LHCN-M2 (cell line): ENCODE measurements at regions not wholly inside any gene's neighbourhood (a gene's known extent, or its start where the extent isn't known, plus 50 kb on each side); places are given as distances from the start of the nearest gene placed in this dataset.

Experiments
- DNase-seq: peaks from one replicate; pipeline ENCODE4 v3.0.0-alpha.2; 2012; ENCODE audit warnings: low read depth

DNA sequence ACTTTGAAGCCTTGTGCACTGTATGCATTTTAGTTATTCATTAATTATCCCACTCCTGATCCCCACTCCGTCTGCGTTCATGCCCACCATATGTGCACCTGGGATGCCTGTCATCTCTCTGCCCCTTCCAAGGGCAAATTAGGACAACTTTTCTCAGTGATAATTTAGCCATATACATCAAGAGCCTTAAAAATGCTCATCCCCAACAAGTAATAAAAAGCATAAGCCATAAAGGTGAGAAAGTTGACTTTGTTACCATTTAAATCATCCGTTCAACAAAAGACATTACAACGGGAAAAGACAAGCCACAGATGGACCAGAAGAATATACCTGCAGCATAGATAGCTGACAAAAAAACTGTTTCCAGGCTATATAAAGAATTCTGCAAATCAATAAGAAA is 131.4 kb upstream of the LINGO1 start:
- DNase-seq = no peak

DNA sequence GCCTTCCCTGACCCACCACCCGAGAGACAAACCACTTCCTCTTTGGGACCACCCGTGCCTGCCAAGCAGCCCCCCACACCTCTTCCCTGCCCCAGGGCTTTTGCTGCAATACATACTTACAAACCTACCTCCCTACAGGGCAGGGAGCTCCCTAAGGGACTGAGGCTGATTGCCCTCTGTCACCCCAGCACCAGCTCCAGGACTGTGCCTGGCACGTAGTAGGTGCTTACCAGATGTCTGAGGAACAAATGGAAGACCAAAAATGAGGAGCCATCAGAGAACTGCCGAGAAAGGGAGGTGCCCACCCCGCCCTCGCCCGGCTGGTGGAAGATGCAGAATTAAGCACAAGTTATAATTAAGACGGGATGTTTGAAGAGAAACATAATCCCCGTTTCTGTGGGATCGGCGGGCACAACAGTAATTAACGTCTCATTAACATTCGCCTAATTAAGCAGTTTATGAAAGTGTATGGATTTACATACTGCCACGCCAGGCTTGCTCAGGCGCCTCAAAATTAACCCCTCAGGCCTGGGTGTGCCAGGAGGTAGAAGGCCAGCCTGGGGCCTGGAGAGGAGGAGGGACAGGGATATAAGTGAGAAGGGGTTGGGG is 130.1 kb upstream of the LINGO1 start:
- no peak for DNase-seq

DNA sequence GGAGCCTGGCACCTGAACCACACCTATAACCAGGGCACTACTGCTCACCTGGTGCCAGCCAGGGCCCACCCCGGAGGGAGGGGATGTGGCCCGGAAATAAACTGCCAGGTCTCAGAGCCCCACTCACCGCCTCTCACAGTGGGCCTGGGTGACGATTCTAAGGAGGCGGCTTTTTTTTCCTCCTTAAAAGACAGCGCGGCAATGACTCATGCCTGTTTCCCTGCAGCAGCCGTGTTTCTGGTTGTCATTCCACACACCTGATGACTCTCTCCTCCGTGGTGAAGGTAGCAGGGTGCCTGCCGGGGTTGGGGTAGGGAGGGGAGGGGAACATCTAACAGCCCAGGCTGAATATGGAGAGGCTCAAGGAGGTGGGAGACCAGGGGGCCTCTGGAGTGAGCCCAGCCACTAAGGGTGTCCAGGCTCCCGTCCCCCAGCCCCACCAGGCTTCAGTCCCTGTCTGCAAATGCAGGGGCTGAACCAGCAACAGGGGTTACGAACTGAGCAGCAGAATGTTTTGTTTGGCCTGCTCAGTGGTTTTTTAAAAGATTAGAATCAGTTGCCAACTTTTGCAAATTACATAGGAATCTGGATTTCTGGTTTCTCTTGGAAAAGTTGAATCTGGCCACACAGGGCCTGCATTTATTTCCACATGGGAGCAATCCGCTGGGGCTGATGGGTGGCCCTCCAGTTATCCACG is 127.3 kb upstream of the LINGO1 start:
- no peak for DNase-seq

DNA sequence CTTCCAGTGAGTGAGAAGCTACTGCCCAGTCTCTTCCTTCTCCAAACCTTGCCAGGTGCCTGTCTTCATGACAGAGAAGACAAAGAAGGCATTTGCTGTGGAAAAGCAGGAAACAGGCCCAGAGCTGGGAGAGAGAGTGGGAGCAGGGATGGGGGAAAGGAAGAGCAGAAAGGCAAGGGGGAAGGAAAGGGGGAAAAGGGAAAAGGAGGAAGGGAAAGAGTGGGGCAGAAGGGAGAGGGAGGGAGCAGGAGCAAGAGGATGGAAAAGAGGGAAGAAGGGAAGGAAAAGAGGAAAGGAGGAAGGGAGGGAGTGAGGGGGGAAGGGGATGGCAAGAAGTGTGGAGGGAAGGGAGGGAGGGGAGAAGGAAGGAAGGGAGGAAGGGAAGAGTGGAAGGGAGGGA is 121.2 kb upstream of the LINGO1 start:
- DNase-seq = no peak

DNA sequence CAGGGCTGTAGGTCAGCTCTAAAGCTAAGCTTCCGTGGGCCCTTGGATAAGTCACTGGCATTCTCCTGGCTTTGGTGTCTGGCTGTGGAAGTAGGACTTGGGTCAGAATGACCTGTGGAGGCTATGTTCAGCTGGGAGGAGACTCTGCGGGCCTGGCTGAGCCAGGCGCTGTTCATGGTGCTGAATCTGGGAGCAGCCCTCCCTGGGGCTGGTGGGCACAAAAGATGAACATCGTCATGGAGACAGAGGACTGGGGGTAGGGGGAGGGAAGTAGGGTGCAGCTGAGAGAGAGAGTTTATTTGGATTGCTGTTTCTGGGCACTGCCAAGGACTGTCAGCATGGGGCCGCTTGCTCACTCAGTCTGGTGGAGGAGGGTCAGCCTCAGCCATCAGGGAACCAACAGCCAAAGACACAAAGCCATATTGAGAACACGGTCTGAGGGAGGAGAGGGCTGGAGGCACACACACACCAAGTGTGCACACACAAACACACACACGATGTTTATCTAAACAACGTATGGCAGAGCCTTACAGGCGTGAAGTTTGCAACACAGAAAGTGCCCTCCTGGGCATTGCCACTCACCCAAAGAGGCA is 120.7 kb upstream of the LINGO1 start:
- peak; percentile 8 for DNase-seq

DNA sequence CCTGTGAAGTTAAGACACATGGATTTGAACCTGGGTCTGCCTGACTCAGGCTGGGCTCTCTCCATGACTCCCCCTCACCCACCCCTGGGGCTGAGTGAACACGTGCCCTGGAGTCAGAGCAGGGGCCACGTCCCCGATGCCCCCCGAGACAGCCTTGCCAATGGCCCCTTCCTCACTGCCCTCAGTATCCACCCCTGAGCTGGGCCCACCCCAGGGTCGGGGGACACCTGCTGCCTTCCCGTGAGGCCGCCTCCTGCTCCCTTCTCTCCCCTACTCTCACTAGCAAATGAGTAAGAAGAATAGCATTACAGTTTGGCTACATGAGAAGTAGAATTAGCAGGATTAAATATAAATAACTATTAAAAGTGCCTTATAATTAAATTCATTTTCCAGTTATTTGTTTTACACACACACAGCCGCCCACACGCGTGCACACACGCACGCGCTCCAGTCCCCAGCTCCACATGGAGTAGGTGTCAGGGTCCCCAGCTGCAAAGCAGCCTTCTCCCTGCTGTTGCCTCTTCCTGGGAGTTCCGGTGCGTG is 117.4 kb upstream of the LINGO1 start:
- no peak for DNase-seq

DNA sequence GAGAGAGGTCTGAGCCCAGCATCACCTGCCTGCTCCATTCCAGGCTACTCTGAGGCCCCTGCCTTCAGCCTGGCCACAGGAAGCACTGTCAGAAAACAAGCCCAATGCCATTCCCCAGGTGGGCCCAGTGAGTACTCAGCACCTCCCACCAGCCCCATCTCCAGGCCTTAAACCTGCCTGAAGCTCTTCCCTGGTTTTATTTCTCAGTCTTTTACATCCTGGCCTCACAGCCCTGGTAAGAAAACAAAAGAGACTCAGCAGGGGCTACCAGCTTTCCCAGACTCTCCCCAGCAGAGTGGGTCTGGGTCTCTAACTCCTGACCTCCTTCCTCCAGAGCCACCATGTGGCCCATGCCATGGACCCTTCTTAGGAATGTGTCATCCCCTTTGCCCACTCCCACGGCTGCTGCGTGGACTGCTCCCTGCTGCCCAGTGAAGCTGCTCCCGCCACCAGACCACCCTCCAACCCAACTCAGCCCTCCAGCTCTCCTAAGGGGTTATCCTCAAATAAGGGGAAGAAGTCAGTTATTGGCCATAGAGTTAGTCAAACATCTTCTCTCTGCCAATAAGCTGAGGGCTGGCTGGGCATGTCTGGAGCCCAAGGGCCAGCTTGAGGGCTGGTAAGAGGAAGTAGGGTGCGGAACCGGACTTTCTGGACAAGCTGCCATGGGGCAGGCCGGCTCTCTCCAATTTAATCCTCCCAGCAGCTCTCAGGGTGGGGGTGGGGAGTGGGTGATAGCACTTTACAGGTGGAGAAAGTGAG is 116.7 kb upstream of the LINGO1 start:
- DNase-seq = no peak

DNA sequence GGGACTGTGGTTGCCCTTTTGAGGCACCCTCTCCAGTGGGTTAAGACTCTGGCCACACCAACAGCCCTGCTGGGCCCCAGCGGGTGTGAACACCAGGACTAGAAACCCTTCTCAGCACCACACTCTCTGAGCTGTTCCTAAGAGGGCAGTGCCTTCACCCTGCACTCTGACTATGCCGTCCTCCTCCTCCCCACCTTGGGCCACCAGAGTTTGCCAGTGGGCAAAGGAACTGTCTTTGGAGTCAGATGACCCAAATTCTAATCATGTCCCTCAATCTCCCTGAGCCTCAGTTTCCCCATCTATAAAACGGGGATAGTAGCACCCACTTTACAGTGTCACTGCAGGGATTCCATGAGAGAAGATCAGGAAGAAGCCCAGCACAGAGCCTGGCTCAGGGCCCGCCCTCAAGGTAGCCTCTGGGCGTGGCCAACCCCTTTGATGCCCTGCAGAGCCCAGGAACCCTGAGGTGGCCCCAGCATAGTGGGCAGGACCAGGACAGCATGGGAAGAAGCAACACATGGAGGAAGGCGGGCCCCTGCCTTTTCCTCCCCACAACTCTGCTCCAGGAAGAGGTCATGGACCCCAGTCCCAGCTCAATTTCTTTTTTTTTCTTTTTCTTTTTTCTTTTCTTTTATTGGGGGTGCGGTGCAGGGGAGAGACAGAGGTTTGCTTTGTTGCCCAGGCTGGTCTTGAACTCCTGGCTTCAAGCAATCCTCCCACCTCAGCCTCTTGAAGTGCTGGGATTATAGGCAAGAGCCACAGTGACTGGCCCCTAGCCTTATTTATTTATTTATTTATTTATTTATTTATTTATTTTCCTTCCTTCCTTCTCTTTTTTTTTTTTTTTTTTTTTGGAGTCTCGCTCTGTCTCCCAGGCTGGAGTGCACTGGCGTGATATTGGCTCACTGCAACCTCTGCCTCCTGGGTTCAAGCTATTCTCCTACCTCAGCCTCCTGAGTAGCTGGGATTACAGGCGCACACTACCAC is 115.7 kb upstream of the LINGO1 start:
- no peak for DNase-seq

DNA sequence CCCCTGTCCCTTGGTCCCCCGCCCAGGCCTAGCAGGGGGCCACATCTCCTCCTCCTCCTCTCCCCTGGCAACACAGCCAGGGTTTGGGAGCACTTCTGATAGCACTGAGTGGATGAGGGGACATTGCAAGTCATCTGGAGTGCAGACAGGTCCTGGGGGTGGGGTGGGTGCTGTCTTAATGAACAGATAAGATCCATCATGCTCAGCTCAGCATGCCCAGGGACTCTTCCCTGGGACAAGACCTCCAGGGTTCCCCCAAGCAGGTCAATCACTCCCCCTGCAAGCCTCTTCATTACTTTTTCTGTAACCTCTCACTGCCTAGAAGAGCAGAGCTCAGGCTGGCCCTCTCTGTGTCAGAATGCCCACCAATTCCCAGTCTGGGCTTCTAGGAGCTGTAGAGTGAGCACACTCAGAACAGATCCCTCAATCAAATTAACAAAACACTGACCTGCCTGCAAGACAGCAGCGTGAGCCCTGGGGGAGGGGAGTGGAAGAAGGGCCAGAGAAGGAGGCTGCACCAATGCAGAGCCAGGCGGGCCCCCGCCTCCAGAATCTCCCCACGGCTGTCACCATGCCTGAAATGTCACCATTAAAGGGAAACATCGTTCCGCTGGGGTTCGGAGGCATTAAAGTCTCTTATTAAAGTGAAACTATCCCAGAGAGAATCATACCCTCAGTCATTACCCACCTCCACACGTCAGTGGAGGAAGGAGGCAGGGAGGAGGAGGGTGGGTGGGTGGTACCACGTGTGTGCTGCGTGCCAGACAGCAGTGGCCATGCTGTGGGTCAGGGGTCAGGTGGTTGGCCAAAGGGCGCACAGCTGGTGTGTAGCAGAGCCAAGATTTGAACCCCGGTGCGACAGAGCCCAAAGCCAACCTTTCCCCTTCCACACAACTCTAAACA is 114.7 kb upstream of the LINGO1 start:
- no peak for DNase-seq

DNA sequence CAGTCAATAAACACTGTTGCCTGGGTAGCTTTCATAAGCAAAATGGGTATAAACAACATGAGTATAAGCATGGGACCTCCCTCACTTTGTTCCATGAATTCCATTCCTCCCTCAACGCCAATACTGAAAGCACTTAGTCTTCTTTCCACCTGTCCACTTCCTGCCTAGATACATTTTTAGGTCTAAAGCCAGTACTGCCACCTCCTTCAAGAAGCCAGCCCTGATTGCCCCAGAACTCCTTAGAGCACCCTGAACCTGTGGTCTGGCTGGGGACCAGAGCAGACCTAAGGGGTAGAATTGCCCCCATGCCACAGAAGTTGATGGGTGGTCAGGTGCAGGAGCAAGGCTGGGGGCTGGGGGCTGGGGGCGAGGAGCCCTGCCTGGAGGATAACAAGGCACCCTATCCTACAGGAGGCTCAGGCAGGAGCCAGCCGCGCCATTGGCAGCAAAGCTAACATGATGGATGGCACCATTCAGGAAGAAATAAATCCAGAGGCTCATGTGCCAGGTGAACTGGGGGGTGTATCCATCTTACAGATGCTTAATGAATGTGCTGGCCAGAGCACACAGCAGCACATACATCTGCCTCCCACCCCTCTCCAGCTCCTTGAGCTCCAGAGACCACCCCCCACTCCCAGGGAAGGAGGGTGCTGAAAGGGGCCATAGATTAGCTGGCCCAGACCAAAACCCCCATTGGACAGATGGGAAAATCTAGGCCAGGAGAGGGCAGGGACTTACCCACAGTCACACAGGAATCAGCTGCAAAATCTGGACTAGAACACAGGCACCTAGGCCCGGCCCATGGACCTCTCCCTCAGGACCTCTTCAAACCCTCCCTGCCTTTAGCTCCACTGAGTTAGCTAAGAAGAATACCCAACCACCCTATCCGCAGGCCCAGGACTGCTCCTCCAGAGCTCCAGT is 113.8 kb upstream of the LINGO1 start:
- DNase-seq = no peak

DNA sequence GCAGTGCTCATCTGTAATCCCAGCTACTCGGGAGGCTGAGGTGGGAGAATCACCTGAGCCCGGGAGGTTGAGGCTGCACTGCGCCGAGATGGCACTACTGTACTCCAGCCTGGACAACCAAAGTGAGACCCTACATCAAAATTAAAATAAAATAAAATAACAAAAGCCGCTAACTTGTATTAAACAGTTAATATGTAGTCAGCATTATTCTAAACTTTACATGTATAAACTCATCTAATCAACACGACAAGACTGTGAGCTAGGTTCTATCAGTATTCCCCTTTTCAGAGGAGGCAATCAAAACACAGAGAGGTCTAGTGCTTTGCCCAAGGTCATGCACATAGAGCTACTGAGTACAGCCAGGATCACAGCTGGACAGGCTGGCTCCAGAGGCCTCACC is 111.7 kb upstream of the LINGO1 start:
- no peak for DNase-seq

DNA sequence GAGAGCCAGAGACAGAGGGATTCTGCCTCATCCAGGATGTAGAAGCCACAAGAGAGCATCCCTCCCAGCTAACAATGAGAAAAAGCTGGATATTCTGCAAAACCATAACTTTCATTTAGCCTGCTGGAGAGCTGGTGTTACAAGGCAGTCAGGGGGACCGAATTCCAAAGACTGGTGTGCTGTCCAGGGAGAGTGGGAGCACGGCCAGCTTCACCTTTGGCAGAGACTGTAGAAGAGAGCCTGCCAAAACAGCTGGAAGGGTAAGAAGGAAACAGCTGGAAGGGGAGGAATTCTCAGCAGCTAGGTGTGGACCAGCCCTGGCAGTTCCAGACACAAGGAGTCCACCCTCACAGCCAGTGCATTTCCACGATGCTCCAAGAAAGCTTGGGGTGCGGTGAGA is 109.9 kb upstream of the LINGO1 start:
- no peak for DNase-seq

DNA sequence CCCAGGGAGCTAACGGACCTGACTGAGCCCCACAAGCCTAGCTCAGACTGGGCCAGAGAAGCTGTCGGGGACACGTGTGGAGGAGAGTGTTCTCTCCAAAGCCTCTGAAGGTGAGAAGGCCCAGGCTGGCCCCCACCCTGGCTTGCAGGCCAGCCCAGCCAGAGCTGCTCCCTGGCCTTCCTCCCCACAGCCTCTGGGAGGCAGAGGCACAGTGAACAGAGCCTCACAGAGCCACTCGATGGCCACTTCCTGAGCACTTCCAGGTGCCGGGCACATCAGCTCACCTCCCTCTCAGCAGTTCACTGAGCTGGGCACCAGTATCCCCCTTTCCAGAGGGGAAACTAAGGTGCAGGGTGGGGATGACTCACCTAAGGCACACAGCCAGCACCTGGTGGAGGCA is 109.4 kb upstream of the LINGO1 start:
- no peak for DNase-seq

DNA sequence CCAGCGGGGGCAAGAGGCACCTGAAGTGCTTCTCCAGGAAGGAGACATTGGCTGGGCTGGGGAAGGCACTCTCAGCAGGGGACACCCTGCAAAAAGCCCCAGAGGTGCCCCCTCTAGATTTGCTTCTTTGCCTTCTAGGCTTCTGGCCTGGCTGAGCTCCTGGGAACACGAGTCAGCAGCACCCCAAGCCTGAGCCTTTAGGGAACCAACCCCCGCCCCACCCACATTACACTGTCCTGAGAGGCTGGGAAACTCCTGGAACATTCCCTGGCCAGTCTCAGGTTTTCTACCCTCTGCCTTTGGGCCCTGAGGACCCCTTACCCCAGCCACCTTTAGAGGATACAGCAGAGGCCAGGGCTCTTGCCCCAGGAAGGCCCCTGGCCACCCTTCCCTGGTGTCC is 108.4 kb upstream of the LINGO1 start:
- no peak for DNase-seq

DNA sequence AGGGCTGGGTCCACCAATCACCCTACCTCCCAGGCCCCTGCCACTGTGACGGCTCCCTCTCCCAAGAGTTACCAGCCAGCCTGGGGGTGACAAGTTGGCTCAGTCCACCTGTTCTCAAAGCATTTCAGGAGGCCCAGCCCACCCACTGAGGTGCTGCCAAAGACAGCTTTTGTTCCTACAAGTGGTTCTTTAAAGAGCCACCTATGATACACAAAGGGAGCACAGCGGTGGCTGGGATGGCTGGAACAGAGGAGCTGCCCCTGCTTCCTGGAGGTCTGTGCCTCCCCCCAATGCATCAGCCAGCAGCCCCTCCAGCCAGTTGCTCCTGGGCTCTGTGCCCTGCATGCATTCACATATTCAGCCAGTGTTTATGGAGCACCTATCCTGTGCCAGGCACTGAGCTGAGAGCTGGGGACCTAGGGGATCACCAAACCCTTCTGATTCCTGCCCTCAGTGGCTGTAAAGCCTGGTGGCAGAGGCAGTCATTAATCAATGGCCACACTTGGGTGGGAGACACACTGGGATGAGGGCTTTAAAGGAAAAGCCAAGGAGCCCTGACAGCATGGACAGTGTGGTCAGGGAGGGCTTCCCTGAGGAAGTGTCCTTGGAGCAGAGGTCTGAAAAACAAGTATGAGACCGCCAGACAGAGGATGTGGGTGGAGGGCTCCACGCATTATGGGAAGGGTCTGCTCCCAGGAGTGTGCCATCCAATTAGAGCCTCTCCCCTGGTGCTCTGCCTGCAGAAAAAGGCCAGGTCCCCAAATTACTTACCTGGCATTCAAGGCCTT is 107.1 kb upstream of the LINGO1 start:
- DNase-seq = no peak

DNA sequence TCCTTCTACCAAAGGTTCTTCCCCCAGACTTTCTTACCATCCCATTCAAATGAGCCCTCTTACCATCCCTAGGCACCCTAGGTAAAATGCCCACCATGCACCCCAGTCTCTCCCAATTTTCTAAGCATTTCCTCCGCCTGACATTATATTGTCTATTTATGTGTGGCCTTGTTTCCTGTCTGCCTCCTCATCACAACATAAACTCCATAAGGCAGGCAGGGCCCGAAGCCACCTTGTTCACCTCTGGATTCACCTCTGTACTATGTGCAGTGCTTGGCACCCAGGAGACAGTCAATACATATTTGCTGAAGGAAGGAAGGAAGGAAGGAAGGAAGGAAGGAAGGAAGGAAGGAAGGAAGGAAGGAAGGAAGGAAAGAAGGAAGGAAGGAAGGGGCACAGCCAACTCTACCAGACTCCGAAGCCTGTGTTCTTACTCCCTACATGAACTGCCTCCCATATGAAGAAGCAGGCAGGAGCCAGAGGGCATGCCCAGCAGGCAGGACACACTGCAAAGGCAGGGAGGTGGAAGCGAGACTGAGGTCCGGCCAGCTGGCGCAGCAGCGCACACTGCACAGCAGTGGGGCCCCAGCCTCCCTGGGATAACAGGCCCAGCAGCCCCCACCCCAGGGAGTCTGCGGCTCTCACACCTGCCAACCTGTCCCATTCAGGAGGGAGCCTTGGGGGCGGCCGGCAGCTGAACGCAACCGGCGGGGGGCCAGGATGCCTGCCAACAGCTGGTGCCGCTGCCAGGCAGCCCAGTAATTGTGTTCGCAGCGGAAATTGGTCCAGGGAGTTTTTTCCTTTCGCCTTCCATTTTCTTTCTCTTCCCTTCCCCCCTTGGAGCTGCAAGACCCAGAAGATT is 106.0 kb upstream of the LINGO1 start:
- DNase-seq = no peak

DNA sequence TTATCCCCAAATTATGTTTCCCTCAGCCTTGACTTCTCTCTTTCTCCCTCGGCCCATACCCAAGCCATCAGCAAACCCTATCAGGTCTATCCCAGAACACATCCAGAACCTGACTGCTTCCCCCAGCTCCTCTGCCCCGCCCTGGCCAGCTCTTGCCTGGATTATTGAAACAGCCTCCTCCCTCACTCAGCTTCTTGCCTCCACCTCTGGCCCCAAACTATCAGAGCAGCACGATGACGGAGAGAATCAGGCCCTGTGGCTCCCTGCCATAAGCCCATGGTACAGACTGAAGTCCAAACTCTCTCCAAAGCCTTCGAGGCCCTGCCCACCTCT is 105.3 kb upstream of the LINGO1 start:
- no peak for DNase-seq
